Left ventricle myocardium superior (tissue), 1 donor: ENCODE measurements at regions not wholly inside any gene's neighbourhood (a gene's known extent, or its start where the extent isn't known, plus 50 kb on each side); places are given as distances from the start of the nearest gene placed in this dataset.

ENCODE experiments used
- ATAC-seq: fragments of 200-7000 bp; cut with Tn5 transposase; one replicate; pipeline ENCODE4 v1.9.1; 2020; ENCODE audit warnings: mild to moderate bottlenecking, moderate library complexity
- DNase-seq: peaks from one replicate; pipeline ENCODE4 v3.0.0-alpha.2; 2020
- intact Hi-C: fragments of 100-400 bp; cut with micrococcal nuclease; formaldehyde crosslinking; loops from one replicate; pipeline ENCODE4 v1.11.0; 2022
- donor health status: DM: no; HTN: yes; CAD: no; lungs with severe emphysema.

GRCh38 chr3:70120357-70120966 is 120.9 kb downstream of the SAMMSON start:
- intact Hi-C loops: no loop called here
- DNase-seq (peak; percentile 64), ATAC-seq (no peak)

GRCh38 chr3:70127192-70127591 is 127.7 kb downstream of the SAMMSON start:
- intact Hi-C loops: no loop called here
- DNase-seq: no peak
- no peak for ATAC-seq

GRCh38 chr3:70137366-70137765 is 137.8 kb downstream of the SAMMSON start:
- DNase-seq (no peak), ATAC-seq (no peak)
- intact Hi-C loops: no loop called here

GRCh38 chr3:70138606-70139005 is 139.1 kb downstream of the SAMMSON start:
- intact Hi-C loops: no loop called here
- DNase-seq: no peak
- no peak for ATAC-seq
